K562 (cell line): ENCODE measurements at regions not wholly inside any gene's neighbourhood (a gene's known extent, or its start where the extent isn't known, plus 50 kb on each side); places are given as distances from the start of the nearest gene placed in this dataset.

Experiments used
- MGA ChIP-seq: fragments of 450-650 bp; IDR thresholded peaks from 2 replicates; pipeline ENCODE4 v1.6.1; 2016; ENCODE audit warnings: mild to moderate bottlenecking, moderate library complexity

DNA sequence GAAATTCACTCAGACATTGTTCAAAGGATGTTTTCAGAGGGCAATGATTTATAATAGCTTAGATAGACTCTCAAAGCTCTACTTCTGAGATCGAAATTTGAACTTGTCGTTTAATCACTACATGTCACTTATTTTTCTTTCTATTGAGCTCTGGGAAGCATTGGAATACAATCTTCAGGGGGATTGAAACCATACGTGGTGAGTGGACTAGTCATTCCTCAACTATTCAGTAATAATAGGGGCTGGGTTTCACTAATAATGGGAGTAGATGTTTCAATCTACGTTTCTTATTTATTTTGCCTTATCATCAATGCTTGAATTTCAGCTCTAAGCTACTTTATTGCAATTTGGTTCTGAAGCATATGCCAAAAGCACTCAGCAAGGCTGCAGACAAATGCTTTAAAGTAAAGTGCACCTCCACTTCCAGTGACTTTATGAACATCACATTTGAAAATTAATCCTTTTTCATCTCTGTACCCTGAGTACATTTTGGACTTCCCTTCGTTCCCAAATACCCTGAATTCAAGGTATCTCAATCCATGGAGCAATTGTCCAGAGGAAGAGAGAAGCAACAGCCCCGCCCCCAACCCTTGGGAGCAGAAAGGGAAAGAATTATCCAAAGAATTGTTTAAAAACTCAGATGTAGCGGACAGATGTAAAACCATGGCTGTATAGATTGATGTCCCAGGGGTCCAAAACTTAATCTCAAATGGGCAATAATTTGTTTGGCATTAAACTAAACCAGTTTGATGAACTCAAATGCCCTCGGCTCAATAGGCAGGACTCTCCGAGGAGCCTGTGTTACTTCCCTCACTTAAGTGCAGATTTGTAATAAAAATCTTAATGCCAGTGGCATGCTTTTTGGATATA lies 68.1 kb downstream of the HFE start (continued):
- peak; percentile 31; the same call in 1 of the 2 replicates for TF ChIP-seq MGA
- TF ChIP-seq, all 486 proteins: peak for 10
